Choroid plexus epithelial cell (primary cell): ENCODE measurements at regions not wholly inside any gene's neighbourhood (a gene's known extent, or its start where the extent isn't known, plus 50 kb on each side); places are given as distances from the start of the nearest gene placed in this dataset.

ENCODE experiments used
- DNase-seq: peaks from one replicate; pipeline ENCODE4 v3.0.0-alpha.2; 2010; ENCODE audit warnings: low read depth
- H3K4me3 ChIP-seq: 2 replicates; pipeline ENCODE4 v1.5.1; 2011; ENCODE audit warnings: low read depth, mild to moderate bottlenecking, control low read depth, low read length, moderate library complexity
- TF ChIP-seq, protein P1 (sequence below): conservative IDR thresholded peaks from 2 replicates; pipeline ENCODE4 v1.5.1; 2011; ENCODE audit warnings: low read depth, mild to moderate bottlenecking, control low read depth, inconsistent platforms, low read length, moderate library complexity

DNA sequence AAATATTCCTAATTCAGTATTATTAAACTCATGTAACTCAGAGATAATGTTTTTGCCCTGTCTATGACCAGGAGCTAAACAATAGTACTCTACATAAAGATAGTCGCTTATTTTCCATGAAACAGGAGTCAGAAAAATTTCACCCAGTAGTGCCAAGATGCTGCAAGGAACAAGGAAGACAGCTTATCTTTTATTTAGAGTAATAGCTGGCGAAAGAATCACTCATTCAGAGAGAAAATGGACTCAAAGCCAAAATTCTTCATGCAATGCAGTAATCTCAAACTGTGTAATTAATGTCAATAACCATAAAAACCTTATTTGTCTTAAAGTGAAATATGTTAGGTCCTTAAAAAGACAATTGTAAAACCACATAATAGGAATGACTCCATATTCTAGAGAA lies 477.8 kb downstream of the ANKRD50 start:
- no peak overlapping the region for H3K4me3 ChIP-seq
- TF ChIP-seq, protein P1, sequence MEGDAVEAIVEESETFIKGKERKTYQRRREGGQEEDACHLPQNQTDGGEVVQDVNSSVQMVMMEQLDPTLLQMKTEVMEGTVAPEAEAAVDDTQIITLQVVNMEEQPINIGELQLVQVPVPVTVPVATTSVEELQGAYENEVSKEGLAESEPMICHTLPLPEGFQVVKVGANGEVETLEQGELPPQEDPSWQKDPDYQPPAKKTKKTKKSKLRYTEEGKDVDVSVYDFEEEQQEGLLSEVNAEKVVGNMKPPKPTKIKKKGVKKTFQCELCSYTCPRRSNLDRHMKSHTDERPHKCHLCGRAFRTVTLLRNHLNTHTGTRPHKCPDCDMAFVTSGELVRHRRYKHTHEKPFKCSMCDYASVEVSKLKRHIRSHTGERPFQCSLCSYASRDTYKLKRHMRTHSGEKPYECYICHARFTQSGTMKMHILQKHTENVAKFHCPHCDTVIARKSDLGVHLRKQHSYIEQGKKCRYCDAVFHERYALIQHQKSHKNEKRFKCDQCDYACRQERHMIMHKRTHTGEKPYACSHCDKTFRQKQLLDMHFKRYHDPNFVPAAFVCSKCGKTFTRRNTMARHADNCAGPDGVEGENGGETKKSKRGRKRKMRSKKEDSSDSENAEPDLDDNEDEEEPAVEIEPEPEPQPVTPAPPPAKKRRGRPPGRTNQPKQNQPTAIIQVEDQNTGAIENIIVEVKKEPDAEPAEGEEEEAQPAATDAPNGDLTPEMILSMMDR: no peak
- DNase-seq: no peak

DNA sequence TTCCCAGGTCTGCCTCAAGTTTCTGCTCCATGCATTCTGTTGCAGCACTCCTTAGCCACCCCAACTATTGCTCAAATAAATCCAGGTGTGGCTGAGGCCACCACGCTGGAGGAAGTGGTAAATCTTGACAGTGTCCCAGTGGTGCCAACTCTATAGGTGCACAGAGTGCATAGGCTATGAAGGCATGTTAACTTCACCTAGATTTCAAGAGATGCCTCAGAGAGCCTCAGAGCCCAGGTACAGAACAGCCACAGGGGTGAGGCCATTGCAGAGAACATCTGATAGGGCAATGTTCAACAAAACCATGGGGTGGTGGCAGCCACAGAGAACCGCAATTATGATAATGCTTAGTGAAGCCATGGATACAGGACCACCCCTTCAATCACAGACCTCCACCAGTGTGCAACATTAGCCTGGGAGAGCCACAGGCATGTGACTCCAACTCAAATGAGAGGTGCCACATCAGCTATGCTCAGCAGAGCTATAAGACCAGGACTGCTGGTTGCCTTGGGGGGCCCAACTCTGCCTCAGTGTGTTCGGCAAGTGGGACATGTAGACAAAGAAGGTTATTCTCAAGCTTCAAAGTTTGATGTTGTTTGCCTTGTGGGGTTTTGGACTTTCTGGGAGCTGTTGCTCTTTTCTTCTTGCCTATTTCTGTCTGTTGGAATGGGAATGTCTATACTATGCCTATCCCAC lies 468.7 kb downstream of the ANKRD50 start:
- TF ChIP-seq, protein P1: no peak
- DNase-seq: no peak
- no peak overlapping the region for H3K4me3 ChIP-seq

DNA sequence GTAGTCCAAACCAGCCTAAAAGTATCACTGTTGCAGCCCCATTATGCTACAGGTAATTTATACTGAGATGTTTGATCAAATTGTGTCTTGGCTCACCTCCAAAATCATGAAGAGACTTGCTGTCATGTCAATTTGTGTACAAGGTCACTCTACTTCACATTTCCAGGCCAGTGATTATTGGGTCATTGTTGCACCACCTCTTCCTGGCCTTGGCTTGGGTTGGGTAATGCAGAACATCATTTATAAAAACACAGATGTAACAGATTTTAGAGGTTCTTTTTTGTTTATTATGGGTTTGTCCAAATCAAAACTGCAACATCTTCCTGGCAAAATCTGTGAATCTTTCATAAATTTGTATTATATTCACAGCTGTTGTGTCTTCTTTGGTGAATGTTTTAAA lies 459.5 kb downstream of the ANKRD50 start:
- DNase-seq: no peak
- TF ChIP-seq, protein P1: no peak
- H3K4me3 ChIP-seq: no peak overlapping the region

DNA sequence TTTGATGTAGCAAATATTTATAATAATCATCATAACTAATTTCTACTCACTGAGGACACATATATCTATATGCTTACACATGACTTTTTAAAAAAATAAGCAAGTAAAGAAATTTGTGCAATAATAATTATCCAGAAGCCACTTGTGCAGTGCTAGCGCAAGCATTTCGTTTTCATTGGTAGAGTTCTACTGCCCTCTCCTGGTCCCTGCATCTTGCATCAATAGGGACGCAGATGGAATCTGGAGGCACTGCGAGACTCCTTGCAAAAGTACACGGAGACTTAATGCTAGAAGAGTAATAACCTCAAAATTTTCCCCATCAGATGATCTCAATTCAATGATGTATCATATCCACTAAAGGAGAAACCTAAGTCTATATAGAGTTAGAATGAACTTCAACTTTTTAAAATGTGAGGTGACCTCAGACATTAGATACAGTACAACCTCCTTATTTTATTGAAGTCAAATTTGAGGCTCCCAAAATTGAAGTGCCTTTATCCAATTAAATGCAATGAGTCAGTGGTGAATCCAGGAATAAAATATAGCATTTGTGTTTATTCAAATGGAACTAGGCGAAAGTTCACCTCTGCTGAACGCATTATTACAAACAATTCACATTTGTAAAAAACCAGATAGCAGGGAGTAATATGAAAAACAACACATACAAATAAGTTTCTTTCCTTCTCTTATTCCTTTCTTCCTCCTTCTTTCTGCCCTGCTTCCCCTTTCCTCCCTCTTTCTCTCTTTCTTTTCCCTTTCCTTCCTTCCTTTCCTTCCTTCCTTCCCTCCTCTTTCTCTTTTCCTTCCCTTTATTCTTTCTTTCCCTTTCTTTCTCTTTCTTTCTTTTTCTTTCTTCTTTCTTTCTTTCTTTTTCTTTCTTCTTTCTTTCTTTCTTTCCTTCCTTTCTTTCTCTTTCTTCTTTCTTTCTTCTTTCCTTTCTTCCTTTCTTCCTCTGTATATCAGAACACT lies 450.0 kb downstream of the ANKRD50 start:
- TF ChIP-seq, protein P1: peak; percentile 98
- peak; percentile 95 for DNase-seq
- H3K4me3 ChIP-seq: no peak overlapping the region

DNA sequence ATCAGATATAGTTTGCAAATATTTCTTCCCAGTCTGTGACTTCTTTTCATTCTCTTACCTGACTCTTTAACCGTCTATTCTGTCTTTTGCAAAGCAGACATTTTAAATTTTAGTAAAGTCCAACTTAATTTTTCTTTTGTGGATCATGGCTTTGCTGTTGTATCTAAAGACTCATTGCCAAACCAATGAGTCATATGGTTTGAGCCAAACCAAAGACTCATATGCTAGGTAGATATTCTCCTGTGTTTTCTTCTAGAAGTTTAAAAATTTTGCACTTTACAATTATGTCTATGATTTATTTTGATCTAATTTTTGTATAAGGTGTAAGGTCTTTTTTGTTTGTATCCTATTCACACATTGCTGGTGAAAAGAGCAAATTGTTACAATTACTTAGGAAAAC lies 446.8 kb downstream of the ANKRD50 start:
- TF ChIP-seq, protein P1: no peak
- DNase-seq: peak; percentile 27
- no peak overlapping the region for H3K4me3 ChIP-seq

DNA sequence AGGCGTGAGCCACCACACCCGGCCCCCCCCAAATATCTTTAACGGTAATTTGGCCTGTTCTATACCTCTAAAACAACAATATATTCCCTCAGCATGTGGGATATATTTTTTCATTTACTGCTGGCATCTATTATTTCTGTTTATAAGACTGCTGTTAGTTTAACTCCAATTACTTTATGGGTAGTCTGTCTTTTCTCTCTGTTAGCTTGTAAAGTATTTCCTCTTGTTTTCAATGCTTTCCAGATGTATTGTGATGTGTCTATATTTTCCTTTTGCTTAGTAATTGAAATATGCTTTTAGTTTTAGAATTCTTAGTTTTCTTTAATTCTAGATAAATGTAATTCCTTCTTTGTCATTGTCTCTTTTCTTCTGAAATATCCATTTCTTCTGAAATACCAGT lies 445.8 kb downstream of the ANKRD50 start:
- TF ChIP-seq, protein P1: no peak

DNA sequence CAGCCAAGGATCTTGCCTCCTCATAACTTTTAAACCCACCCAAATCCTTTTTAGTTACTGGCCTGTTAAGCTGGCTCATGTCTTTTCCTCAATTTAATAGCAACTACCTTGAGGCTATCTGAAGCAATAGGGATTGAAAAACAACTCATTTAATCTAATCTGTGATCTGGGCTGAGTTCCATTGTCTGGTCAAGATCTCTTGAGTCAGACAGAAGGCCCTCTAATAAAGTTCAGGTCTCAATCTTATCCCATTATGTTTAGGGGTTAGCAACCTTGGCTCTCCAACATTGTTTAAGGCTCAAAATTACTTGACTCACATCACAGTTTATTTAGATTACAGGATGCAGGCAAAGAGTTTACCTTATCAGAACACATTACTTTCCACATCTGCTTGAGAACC lies 436.1 kb downstream of the ANKRD50 start:
- TF ChIP-seq, protein P1: no peak
- no peak for DNase-seq
- no peak overlapping the region for H3K4me3 ChIP-seq

More for the DNA sequence above, 445.8 kb downstream of the ANKRD50 start:
- no peak for DNase-seq
- no peak overlapping the region for H3K4me3 ChIP-seq
